Stimulated activated naive CD4-positive, alpha-beta T cell treated with Interleukin-2 at 50 U/mL for 16 hours (primary cell): ENCODE measurements at regions not wholly inside any gene's neighbourhood (a gene's known extent, or its start where the extent isn't known, plus 50 kb on each side); places are given as distances from the start of the nearest gene placed in this dataset.
"Not testable (repeated sequence)": the region's sequence is repeated elsewhere in the genome, so short reads cannot be mapped to it uniquely, and the experiment has no call there.

ENCODE experiments used
- DNase-seq: peaks from one replicate; lab custom pipeline; 2025; lab: John Stamatoyannopoulos, UW

- DNase-seq, result not testable (repeated sequence)
These were observed 424.3 kb upstream of the ZNF337 start for GRCh38 chr20:26120920-26121319.

- not testable (repeated sequence) for DNase-seq
These were observed 397.8 kb upstream of the ZNF337 start for GRCh38 chr20:26094498-26094897.

GRCh38 chr20:26091921-26092320 lies 395.3 kb upstream of the ZNF337 start:
- not testable (repeated sequence) for DNase-seq

- not testable (repeated sequence) for DNase-seq
These were observed 389.5 kb upstream of the ZNF337 start for GRCh38 chr20:26086195-26086594.

- not testable (repeated sequence) for DNase-seq
These were observed 377.3 kb upstream of the ZNF337 start for GRCh38 chr20:26073972-26074371.

- not testable (repeated sequence) for DNase-seq
These were observed 362.7 kb upstream of the ZNF337 start for GRCh38 chr20:26059324-26059723.

GRCh38 chr20:26058446-26058845 lies 361.8 kb upstream of the ZNF337 start:
- not testable (repeated sequence) for DNase-seq

GRCh38 chr20:26057135-26057752 lies 360.6 kb upstream of the ZNF337 start:
- DNase-seq, result not testable (repeated sequence)

GRCh38 chr20:26025792-26026191 lies 329.1 kb upstream of the ZNF337 start:
- DNase-seq, result not testable (repeated sequence)

GRCh38 chr20:26010942-26011276 lies 314.3 kb upstream of the ZNF337 start:
- not testable (repeated sequence) for DNase-seq

GRCh38 chr20:26010224-26010941 lies 313.7 kb upstream of the ZNF337 start:
- DNase-seq, result not testable (repeated sequence)

- peak; percentile 45 for DNase-seq
These were observed 313.0 kb upstream of the ZNF337 start for GRCh38 chr20:26009402-26010223.

- not testable (repeated sequence) for DNase-seq
These were observed 311.4 kb upstream of the ZNF337 start for GRCh38 chr20:26008026-26008425.

- DNase-seq, result not testable (repeated sequence)
These were observed 309.5 kb upstream of the ZNF337 start for GRCh38 chr20:26006164-26006563.

- DNase-seq, result not testable (repeated sequence)
These were observed 307.3 kb upstream of the ZNF337 start for GRCh38 chr20:26003959-26004358.

GRCh38 chr20:25997367-25998038 lies 300.9 kb upstream of the ZNF337 start:
- not testable (repeated sequence) for DNase-seq

GRCh38 chr20:25992146-25992545 lies 295.5 kb upstream of the ZNF337 start:
- no peak for DNase-seq

- no peak for DNase-seq
These were observed 295.1 kb upstream of the ZNF337 start for GRCh38 chr20:25991756-25992130.

GRCh38 chr20:25991051-25991755 lies 294.6 kb upstream of the ZNF337 start:
- no peak for DNase-seq

- DNase-seq, result not testable (repeated sequence)
These were observed 293.0 kb upstream of the ZNF337 start for GRCh38 chr20:25989686-25990085.

- no peak for DNase-seq
These were observed 292.5 kb upstream of the ZNF337 start for GRCh38 chr20:25989196-25989595.
